AG09309 (cell line): ENCODE measurements at regions not wholly inside any gene's neighbourhood (a gene's known extent, or its start where the extent isn't known, plus 50 kb on each side); places are given as distances from the start of the nearest gene placed in this dataset.
A peak's percentile ranks its signal among the peaks of the same experiment; 100 is the strongest.

ENCODE experiments used
- DNase-seq: peaks from one replicate; pipeline ENCODE4 v3.0.0-alpha.2; 2010; ENCODE audit warnings: low read depth
- H3K4me3 ChIP-seq: 2 replicates; pipeline ENCODE4 v1.5.1; 2011; ENCODE audit warnings: mild to moderate bottlenecking, low read depth, low read length, moderate library complexity; ENCODE audit not compliant: control insufficient read depth
- TF ChIP-seq, protein P1 (sequence below): IDR thresholded peaks from 2 replicates; pipeline ENCODE4 v1.5.1; 2011; ENCODE audit warnings: mild to moderate bottlenecking, low read depth, low read length, inconsistent platforms; ENCODE audit not compliant: insufficient read depth, control insufficient read depth; ENCODE audit errors: missing control alignments

DNA sequence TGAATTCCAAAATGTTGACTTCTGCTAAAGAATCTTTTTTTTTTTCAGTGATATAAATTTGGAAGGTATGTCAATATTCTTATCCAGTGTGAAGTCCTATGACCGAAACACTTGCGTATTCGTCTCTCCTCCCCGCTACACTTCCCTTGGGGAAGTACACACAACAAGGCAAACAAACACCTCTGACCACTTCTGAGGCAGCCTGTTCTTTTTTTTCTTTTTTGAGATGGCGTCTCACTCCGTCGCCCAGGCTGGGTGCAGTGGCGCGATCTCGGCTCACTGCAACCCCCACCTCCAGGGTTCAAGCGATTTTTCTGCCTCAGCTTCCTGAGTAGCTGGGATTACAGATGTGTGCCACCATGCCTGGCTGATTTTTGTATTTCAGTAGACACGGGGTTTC lies 78.1 kb upstream of the DHRSX start:
- no peak overlapping the region for H3K4me3 ChIP-seq
- TF ChIP-seq, protein P1, sequence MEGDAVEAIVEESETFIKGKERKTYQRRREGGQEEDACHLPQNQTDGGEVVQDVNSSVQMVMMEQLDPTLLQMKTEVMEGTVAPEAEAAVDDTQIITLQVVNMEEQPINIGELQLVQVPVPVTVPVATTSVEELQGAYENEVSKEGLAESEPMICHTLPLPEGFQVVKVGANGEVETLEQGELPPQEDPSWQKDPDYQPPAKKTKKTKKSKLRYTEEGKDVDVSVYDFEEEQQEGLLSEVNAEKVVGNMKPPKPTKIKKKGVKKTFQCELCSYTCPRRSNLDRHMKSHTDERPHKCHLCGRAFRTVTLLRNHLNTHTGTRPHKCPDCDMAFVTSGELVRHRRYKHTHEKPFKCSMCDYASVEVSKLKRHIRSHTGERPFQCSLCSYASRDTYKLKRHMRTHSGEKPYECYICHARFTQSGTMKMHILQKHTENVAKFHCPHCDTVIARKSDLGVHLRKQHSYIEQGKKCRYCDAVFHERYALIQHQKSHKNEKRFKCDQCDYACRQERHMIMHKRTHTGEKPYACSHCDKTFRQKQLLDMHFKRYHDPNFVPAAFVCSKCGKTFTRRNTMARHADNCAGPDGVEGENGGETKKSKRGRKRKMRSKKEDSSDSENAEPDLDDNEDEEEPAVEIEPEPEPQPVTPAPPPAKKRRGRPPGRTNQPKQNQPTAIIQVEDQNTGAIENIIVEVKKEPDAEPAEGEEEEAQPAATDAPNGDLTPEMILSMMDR, result no peak
- no peak for DNase-seq

DNA sequence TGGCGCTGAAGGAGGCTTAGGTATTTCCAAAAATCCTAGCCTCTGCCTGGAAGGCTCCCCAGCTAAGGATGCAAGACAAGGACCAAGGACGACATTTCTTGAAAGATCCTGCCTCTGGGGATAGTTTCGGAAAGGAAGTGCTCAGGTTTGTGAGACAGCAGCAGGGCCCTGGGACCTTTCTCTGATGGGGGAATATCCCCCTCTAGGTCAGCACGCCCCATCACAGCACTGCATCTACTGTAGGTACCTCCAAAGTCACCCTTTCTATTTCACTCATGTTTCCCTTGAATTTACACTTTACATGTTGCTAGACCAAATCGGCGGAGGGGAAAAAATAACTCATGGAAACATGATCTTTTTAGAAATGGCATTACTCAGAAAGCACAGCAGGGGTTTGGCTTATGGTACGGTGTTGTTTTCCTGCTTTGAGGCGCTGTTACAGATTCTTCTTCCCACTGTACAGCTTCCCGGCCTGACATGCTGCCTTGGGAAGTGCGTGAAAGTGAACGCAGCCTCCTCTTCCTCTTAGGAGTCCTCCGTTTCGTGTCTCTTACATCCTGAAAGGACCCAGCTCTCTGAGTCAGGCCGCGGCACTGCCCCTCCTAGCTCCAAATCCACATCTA lies 77.2 kb upstream of the DHRSX start:
- no peak overlapping the region for H3K4me3 ChIP-seq
- DNase-seq, result peak; percentile 5
- TF ChIP-seq, protein P1, result no peak

DNA sequence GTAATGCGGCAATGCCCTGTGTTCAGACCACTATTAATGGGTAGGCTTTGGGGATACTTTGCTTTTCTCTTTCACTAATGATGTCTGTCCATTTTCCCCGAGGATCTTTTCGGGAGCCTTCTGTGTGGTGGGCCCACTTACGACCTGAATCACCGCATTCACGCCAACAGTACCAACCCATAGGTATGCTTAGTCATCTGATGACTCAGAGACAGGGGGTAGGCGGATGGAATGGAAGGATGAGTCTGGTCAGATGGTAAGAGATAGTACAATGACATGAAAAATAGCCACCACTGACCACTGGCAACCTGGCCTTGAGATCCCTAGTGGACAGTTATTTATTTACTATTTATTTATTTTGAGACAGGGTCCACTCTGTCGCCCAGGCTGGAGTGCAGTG lies 76.0 kb upstream of the DHRSX start:
- no peak overlapping the region for H3K4me3 ChIP-seq
- DNase-seq, result no peak
- TF ChIP-seq, protein P1, result no peak

DNA sequence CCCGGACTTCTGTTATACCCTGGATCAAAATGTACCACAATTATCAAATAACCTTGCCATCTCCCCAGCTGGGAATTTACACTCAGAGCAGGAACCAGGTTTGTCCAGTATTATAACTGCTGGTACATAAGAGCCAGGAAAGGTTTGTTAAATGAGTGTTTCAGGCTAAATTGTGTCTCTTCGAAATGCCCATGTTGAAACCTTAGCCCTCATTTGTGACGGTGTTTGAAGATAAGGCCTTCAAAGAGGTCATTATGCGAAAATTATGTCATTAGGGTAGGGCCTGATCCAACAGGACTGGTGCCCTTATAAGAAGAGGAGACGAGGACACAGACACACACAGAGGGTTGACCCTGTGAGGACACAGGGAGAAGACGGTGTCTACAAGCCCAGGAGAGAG lies 73.5 kb upstream of the DHRSX start:
- no peak overlapping the region for H3K4me3 ChIP-seq
- DNase-seq, result no peak
- TF ChIP-seq, protein P1, result no peak

DNA sequence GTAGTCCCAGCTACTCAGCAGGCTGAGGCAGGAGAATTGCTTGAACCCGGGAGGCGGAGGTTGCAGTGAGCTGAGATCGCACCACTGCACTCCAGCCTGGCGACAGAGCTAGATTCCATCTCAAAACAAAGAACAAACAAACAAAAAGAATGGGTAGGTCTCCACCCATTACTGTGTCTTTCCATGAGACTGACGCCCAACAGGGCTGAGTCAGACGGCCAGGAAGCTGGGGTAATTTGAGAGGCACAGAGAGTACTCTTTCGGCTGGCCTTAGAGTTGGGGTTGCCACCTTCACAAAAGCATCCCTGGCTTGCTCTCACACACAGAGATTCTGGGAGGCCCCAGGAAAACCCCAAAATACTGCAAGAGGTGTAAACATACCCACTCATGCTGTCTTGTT lies 72.0 kb upstream of the DHRSX start:
- TF ChIP-seq, protein P1, result no peak
- no peak overlapping the region for H3K4me3 ChIP-seq
- no peak for DNase-seq

DNA sequence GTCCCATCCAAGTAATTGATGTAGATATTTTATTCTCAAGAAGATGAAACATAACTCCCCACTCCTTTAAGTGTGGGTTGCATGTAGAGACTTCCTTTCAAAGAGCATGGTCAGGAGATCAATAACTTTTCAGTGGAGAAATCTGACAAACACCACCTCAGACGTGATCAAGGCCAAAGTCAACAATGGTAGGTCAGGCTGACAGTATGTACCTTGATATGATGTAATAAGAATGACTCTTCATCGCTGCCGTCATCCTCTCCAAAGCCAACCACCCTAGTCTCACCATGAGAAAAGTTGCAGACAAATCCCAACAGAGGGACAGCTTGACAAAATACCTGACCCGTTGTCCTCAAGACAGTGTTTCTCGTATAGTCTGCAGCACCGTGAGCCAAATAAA lies 67.3 kb upstream of the DHRSX start:
- no peak overlapping the region for H3K4me3 ChIP-seq
- DNase-seq, result no peak
- TF ChIP-seq, protein P1, result no peak

DNA sequence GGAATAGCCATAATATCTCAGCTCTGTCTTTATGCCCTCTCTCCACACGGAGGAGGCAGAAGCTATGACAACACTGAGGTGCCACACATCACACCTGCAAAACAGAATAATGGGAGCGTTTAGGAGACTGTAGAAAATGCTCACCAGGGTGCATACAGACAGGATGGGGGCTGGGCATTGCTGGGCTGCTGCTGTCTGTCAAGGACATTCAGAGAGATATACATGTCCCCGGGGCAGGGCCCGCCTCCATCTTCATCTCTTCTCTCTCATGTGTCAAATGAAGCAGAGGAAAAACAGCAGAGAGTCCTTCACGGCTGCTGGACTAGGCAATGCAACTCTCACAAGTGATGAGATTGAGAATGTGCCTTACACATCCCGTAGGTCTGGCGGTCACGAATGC lies 65.3 kb upstream of the DHRSX start:
- H3K4me3 ChIP-seq, result no peak overlapping the region
- TF ChIP-seq, protein P1, result no peak
- DNase-seq, result no peak
